SK-N-SH treated with all-trans-retinoic acid at 6 μM for 48 hours (cell line): ENCODE measurements at regions not wholly inside any gene's neighbourhood (a gene's known extent, or its start where the extent isn't known, plus 50 kb on each side); places are given as distances from the start of the nearest gene placed in this dataset.

Source experiments
- ATAC-seq: fragments of 200-7000 bp; cut with Tn5 transposase; 3 replicates; pipeline ENCODE4 v1.9.1; 2020; ENCODE audit warnings: mild to moderate bottlenecking, moderate library complexity
- BACH2 ChIP-seq: fragments of 250-450 bp; sonication (Bioruptor Pico); IDR thresholded peaks from 2 replicates; pipeline ENCODE4 v1.9.0; 2021; ENCODE audit warnings: mild to moderate bottlenecking, borderline replicate concordance
- CSDC2 ChIP-seq: fragments of 250-450 bp; sonication (Bioruptor Pico); IDR thresholded peaks from 2 replicates; pipeline ENCODE4 v1.5.0; 2020; ENCODE audit warnings: mild to moderate bottlenecking, moderate library complexity
- ESRRG ChIP-seq: fragments of 250-450 bp; sonication (Bioruptor Pico); IDR thresholded peaks from 2 replicates; pipeline ENCODE4 v1.6.1; 2021; ENCODE audit warnings: mild to moderate bottlenecking
- GLIS3 ChIP-seq: fragments of 250-450 bp; sonication (Bioruptor Pico); IDR thresholded peaks from 2 replicates; pipeline ENCODE4 v1.5.0; 2020; ENCODE audit warnings: mild to moderate bottlenecking, moderate library complexity
- ISL1 ChIP-seq: fragments of 250-450 bp; sonication (Bioruptor Pico); IDR thresholded peaks from 2 replicates; pipeline ENCODE4 v2.1.2; 2022; ENCODE audit warnings: mild to moderate bottlenecking, moderate library complexity
- OSR1 ChIP-seq: fragments of 250-450 bp; sonication (Bioruptor Pico); IDR thresholded peaks from 2 replicates; pipeline ENCODE4 v1.8.0; 2022; ENCODE audit warnings: moderate library complexity, mild to moderate bottlenecking, inconsistent platforms
- SNAI2 ChIP-seq: fragments of 250-450 bp; sonication (Bioruptor Pico); IDR thresholded peaks from 2 replicates; pipeline ENCODE4 v1.5.0; 2020; ENCODE audit warnings: mild to moderate bottlenecking, moderate library complexity
- TCF4 ChIP-seq: fragments of 250-450 bp; sonication (Bioruptor Pico); IDR thresholded peaks from 2 replicates; pipeline ENCODE4 v1.8.0; 2021; ENCODE audit warnings: mild to moderate bottlenecking, moderate library complexity, borderline replicate concordance
- TOX ChIP-seq: fragments of 250-450 bp; sonication (Bioruptor Pico); IDR thresholded peaks from 2 replicates; pipeline ENCODE4 v1.8.0; 2021; ENCODE audit warnings: mild to moderate bottlenecking, moderate library complexity, borderline replicate concordance
- ZFP3 ChIP-seq: fragments of 250-450 bp; sonication (Bioruptor Pico); IDR thresholded peaks from 2 replicates; pipeline ENCODE4 v1.5.0; 2020; ENCODE audit warnings: mild to moderate bottlenecking, moderate library complexity
- ZNF565 ChIP-seq: fragments of 450-650 bp; formaldehyde crosslinking; conservative IDR thresholded peaks from 2 replicates; pipeline ENCODE4 v1.5.0; 2020; ENCODE audit warnings: low read depth, mild to moderate bottlenecking, moderate library complexity
- ZNF70 ChIP-seq: fragments of 450-650 bp; formaldehyde crosslinking; IDR thresholded peaks from 2 replicates; pipeline ENCODE4 v1.5.0; 2020; ENCODE audit warnings: mild to moderate bottlenecking, moderate library complexity
- ZNF8 ChIP-seq: fragments of 450-650 bp; formaldehyde crosslinking; IDR thresholded peaks from 2 replicates; pipeline ENCODE4 v1.5.0; 2020; ENCODE audit warnings: mild to moderate bottlenecking, moderate library complexity
- TF ChIP-seq, protein P1 (sequence below): fragments of 250-450 bp; sonication (Bioruptor Pico); IDR thresholded peaks from 2 replicates; pipeline ENCODE4 v1.5.0; 2020; ENCODE audit warnings: mild to moderate bottlenecking, moderate library complexity
- TF ChIP-seq, protein P2 (sequence below): fragments of 250-450 bp; sonication (Bioruptor Pico); IDR thresholded peaks from 2 replicates; pipeline ENCODE4 v1.8.0; 2020; ENCODE audit warnings: mild to moderate bottlenecking, moderate library complexity, borderline replicate concordance
- TF ChIP-seq, protein P3 (sequence below): fragments of 250-450 bp; sonication (Bioruptor Pico); IDR thresholded peaks from 2 replicates; pipeline ENCODE4 v1.8.0; 2021; ENCODE audit warnings: low read depth, mild to moderate bottlenecking, moderate library complexity, borderline replicate concordance
- TF ChIP-seq, protein P4 (sequence below): fragments of 250-450 bp; sonication (Bioruptor Pico); IDR thresholded peaks from 2 replicates; pipeline ENCODE4 v1.5.1; 2020; ENCODE audit warnings: low read depth, mild to moderate bottlenecking, moderate library complexity

DNA sequence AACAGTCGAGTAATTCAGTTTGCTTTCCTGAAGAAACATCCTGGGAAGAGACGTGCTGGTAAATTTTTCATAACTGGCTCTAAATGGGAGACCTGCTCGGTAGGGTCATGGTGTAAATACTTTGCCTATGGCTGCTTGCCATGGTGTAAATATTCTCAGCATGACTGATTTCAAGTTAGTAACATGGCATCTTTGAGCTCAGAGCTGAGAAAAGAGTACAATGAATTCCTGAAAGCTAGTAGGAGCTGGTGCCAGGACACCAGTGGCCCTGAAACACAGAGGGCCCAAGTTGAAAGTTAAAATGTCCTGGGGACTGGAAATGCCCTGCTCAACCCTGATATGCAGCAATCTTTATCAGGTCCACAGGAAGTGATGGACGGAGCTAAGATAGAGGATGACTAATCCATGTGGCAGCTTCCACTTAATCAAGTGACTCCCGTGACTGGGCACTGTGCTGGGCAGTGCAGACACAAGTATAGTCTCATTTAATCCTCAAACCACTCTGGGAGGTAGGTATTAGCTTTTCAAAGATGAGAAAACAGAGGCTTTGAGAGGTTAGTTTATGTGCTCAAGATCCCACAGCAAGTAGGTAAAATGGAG is 130.1 kb upstream of the ADAMTS18 start:
- no peak for TF ChIP-seq ZFP3 (CRISPR knock-in tag)
- TF ChIP-seq OSR1 (CRISPR knock-in tag): no peak
- no peak for TF ChIP-seq ZNF70 (CRISPR knock-in tag)
- TF ChIP-seq, protein P1, sequence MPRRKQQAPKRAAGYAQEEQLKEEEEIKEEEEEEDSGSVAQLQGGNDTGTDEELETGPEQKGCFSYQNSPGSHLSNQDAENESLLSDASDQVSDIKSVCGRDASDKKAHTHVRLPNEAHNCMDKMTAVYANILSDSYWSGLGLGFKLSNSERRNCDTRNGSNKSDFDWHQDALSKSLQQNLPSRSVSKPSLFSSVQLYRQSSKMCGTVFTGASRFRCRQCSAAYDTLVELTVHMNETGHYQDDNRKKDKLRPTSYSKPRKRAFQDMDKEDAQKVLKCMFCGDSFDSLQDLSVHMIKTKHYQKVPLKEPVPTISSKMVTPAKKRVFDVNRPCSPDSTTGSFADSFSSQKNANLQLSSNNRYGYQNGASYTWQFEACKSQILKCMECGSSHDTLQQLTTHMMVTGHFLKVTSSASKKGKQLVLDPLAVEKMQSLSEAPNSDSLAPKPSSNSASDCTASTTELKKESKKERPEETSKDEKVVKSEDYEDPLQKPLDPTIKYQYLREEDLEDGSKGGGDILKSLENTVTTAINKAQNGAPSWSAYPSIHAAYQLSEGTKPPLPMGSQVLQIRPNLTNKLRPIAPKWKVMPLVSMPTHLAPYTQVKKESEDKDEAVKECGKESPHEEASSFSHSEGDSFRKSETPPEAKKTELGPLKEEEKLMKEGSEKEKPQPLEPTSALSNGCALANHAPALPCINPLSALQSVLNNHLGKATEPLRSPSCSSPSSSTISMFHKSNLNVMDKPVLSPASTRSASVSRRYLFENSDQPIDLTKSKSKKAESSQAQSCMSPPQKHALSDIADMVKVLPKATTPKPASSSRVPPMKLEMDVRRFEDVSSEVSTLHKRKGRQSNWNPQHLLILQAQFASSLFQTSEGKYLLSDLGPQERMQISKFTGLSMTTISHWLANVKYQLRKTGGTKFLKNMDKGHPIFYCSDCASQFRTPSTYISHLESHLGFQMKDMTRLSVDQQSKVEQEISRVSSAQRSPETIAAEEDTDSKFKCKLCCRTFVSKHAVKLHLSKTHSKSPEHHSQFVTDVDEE: no peak
- TF ChIP-seq ZNF8: no peak
- no peak for TF ChIP-seq SNAI2
- TF ChIP-seq TCF4 (CRISPR knock-in tag): no peak
- TF ChIP-seq, protein P2, sequence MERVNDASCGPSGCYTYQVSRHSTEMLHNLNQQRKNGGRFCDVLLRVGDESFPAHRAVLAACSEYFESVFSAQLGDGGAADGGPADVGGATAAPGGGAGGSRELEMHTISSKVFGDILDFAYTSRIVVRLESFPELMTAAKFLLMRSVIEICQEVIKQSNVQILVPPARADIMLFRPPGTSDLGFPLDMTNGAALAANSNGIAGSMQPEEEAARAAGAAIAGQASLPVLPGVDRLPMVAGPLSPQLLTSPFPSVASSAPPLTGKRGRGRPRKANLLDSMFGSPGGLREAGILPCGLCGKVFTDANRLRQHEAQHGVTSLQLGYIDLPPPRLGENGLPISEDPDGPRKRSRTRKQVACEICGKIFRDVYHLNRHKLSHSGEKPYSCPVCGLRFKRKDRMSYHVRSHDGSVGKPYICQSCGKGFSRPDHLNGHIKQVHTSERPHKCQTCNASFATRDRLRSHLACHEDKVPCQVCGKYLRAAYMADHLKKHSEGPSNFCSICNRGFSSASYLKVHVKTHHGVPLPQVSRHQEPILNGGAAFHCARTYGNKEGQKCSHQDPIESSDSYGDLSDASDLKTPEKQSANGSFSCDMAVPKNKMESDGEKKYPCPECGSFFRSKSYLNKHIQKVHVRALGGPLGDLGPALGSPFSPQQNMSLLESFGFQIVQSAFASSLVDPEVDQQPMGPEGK (CRISPR knock-in tag): no peak
- no peak for TF ChIP-seq BACH2 (CRISPR knock-in tag)
- TF ChIP-seq ESRRG: no peak
- TF ChIP-seq, protein P3, sequence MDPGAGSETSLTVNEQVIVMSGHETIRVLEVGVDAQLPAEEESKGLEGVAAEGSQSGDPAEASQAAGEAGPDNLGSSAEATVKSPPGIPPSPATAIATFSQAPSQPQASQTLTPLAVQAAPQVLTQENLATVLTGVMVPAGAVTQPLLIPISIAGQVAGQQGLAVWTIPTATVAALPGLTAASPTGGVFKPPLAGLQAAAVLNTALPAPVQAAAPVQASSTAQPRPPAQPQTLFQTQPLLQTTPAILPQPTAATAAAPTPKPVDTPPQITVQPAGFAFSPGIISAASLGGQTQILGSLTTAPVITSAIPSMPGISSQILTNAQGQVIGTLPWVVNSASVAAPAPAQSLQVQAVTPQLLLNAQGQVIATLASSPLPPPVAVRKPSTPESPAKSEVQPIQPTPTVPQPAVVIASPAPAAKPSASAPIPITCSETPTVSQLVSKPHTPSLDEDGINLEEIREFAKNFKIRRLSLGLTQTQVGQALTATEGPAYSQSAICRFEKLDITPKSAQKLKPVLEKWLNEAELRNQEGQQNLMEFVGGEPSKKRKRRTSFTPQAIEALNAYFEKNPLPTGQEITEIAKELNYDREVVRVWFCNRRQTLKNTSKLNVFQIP: no peak
- ATAC-seq: no peak

DNA sequence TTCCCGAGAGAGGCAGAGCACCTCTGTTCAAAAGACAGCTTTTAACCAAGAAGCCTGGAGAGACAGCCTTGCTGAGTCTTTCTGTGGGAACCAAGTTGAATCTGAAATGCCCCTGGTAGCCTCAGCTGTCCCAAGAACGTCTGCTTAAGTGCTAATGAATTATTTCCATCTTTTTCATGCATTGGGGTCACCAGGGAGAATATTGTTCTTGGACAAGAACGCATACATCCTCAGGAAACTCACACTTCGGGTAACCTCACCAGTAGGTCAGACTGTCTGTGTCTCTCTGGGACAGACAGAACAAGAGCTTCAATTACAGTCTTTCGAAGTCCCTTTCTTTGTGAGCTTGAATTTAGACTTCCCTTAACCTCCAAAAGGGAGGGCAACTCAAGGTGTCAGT is 134.6 kb upstream of the ADAMTS18 start:
- TF ChIP-seq ZNF8 (no peak), GLIS3 (CRISPR knock-in tag) (no peak), TOX (CRISPR knock-in tag) (no peak), SNAI2 (no peak), OSR1 (CRISPR knock-in tag) (no peak), ESRRG (no peak), TCF4 (CRISPR knock-in tag) (no peak), CSDC2 (CRISPR knock-in tag) (no peak), ZNF565 (CRISPR knock-in tag) (no peak), BACH2 (CRISPR knock-in tag) (no peak), ZFP3 (CRISPR knock-in tag) (no peak), ISL1 (CRISPR knock-in tag) (no peak)
- TF ChIP-seq, protein P2 (CRISPR knock-in tag): no peak
- TF ChIP-seq, protein P1: no peak
- TF ChIP-seq, protein P4, sequence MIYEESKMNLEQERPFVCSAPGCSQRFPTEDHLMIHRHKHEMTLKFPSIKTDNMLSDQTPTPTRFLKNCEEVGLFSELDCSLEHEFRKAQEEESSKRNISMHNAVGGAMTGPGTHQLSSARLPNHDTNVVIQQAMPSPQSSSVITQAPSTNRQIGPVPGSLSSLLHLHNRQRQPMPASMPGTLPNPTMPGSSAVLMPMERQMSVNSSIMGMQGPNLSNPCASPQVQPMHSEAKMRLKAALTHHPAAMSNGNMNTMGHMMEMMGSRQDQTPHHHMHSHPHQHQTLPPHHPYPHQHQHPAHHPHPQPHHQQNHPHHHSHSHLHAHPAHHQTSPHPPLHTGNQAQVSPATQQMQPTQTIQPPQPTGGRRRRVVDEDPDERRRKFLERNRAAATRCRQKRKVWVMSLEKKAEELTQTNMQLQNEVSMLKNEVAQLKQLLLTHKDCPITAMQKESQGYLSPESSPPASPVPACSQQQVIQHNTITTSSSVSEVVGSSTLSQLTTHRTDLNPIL (CRISPR knock-in tag): no peak
- no peak for ATAC-seq
